Hematopoietic multipotent progenitor cell treated with erythropoietin and hydrocortisone succinate and interleukin-3 and kit ligand, for 17 days (in vitro differentiated cells): ENCODE measurements at regions not wholly inside any gene's neighbourhood (a gene's known extent, or its start where the extent isn't known, plus 50 kb on each side); places are given as distances from the start of the nearest gene placed in this dataset.

ENCODE experiments used
- DNase-seq: peaks from one replicate; pipeline ENCODE4 v3.0.0-alpha.2; 2015; ENCODE audit warnings: low spot score

- no peak for DNase-seq
Observed at GRCh38 chr6:154561750-154562149, 51.3 kb upstream of the CNKSR3 start.

GRCh38 chr6:154565331-154565730, 54.8 kb upstream of the CNKSR3 start:
- no peak for DNase-seq

GRCh38 chr6:154566866-154567265, 56.4 kb upstream of the CNKSR3 start:
- no peak for DNase-seq

GRCh38 chr6:154567695-154568220, 57.3 kb upstream of the CNKSR3 start:
- DNase-seq = no peak

- no peak for DNase-seq
Observed at GRCh38 chr6:154569156-154569862, 58.8 kb upstream of the CNKSR3 start.

- no peak for DNase-seq
Observed at GRCh38 chr6:154570505-154570904, 60.0 kb upstream of the CNKSR3 start.

GRCh38 chr6:154572556-154572955, 62.1 kb upstream of the CNKSR3 start:
- DNase-seq = peak; percentile 38

- DNase-seq = no peak
Observed at GRCh38 chr6:154578004-154578559, 67.6 kb upstream of the CNKSR3 start.

GRCh38 chr6:154579046-154579445, 68.6 kb upstream of the CNKSR3 start:
- no peak for DNase-seq

GRCh38 chr6:154579485-154579884, 69.0 kb upstream of the CNKSR3 start:
- no peak for DNase-seq

- DNase-seq = no peak
Observed at GRCh38 chr6:154580397-154581135, 70.1 kb upstream of the CNKSR3 start.

- no peak for DNase-seq
Observed at GRCh38 chr6:154582696-154583095, 72.2 kb upstream of the CNKSR3 start.

GRCh38 chr6:154583546-154584188, 73.2 kb upstream of the CNKSR3 start:
- DNase-seq = no peak

- no peak for DNase-seq
Observed at GRCh38 chr6:154590756-154591155, 80.3 kb upstream of the CNKSR3 start.

- no peak for DNase-seq
Observed at GRCh38 chr6:154591234-154591633, 80.7 kb upstream of the CNKSR3 start.

GRCh38 chr6:154592199-154592860, 81.8 kb upstream of the CNKSR3 start:
- no peak for DNase-seq

GRCh38 chr6:154593122-154593521, 82.6 kb upstream of the CNKSR3 start:
- no peak for DNase-seq

- DNase-seq = no peak
Observed at GRCh38 chr6:154594496-154595198, 84.2 kb upstream of the CNKSR3 start.

- DNase-seq = no peak
Observed at GRCh38 chr6:154595538-154595937, 85.1 kb upstream of the CNKSR3 start.

GRCh38 chr6:154596009-154596408, 85.5 kb upstream of the CNKSR3 start:
- DNase-seq = no peak

- DNase-seq = no peak
Observed at GRCh38 chr6:154596701-154597100, 86.2 kb upstream of the CNKSR3 start.
